ENCODE measurements at regions not wholly inside any gene's neighbourhood (a gene's known extent, or its start where the extent isn't known, plus 50 kb on each side); places are given as distances from the start of the nearest gene placed in this dataset.

- Histone ChIP-seq H3K27me3 (ENCODE audit: low read length) (no peaks in the 10 kb centered on the region), H3K9me3 (ENCODE audit: low read length) (peaks cover 3% of the 10 kb centered on the region; the same call in 1 of the 2 replicates), H3K79me2 (ENCODE audit: low read length) (no peaks in the 10 kb centered on the region), H3K27ac (ENCODE audit: low read length) (peak overlapping the region; percentile 93), H3K4me1 (ENCODE audit: low read length) (peaks cover 76% of the 10 kb centered on the region), H3K9me2 (replicated peaks; ENCODE audit: insufficient read depth, low read length) (no peaks in the 10 kb centered on the region), H2AFZ (ENCODE audit: low read length) (peak overlapping the region; percentile 2; the same call in 1 of the 2 replicates), H3K9ac (ENCODE audit: low read length) (peak overlapping the region; percentile 62), H3K4me2 (ENCODE audit: low read depth, low read length, poor library complexity, severe bottlenecking) (peak overlapping the region; percentile 72), H3K36me3 (ENCODE audit: insufficient read depth, low read length) (peaks cover 12% of the 10 kb centered on the region; the same call in 1 of the 2 replicates), H3K4me3 (ENCODE audit: low read length) (peak overlapping the region; percentile 57), H4K20me1 (ENCODE audit: insufficient read depth, low read depth, low read length) (no peaks in the 10 kb centered on the region)
- DNase-seq = peak; percentile 98
Observed at GRCh38 chr11:87447606-87448005, 409.9 kb downstream of the TMEM135 start.

GRCh38 chr11:87444993-87445392, 407.3 kb downstream of the TMEM135 start:
- no peak overlapping the region for H3K4me3 ChIP-seq (ENCODE audit: low read length)
- H3K9ac ChIP-seq (ENCODE audit: low read length) = no peak overlapping the region
- peaks cover 58% of the 10 kb centered on the region for H3K4me1 ChIP-seq (ENCODE audit: low read length)
- no peak overlapping the region for H3K4me2 ChIP-seq (ENCODE audit: low read depth, low read length, poor library complexity, severe bottlenecking)
- H4K20me1 ChIP-seq (ENCODE audit: insufficient read depth, low read depth, low read length) = no peaks in the 10 kb centered on the region
- no peaks in the 10 kb centered on the region for H3K9me2 ChIP-seq (replicated peaks; ENCODE audit: insufficient read depth, low read length)
- no peaks in the 10 kb centered on the region for H3K27me3 ChIP-seq (ENCODE audit: low read length)
- no peak overlapping the region for H3K27ac ChIP-seq (ENCODE audit: low read length)
- H3K36me3 ChIP-seq (ENCODE audit: insufficient read depth, low read length) = peaks cover 12% of the 10 kb centered on the region; the same call in 1 of the 2 replicates
- DNase-seq = no peak
- H2AFZ ChIP-seq (ENCODE audit: low read length) = no peak overlapping the region
- no peaks in the 10 kb centered on the region for H3K79me2 ChIP-seq (ENCODE audit: low read length)
- H3K9me3 ChIP-seq (ENCODE audit: low read length) = peaks cover 3% of the 10 kb centered on the region; the same call in 1 of the 2 replicates

GRCh38 chr11:87443707-87444106, 406.0 kb downstream of the TMEM135 start:
- H3K79me2 ChIP-seq (ENCODE audit: low read length) = no peaks in the 10 kb centered on the region
- peaks cover 12% of the 10 kb centered on the region; the same call in 1 of the 2 replicates for H3K36me3 ChIP-seq (ENCODE audit: insufficient read depth, low read length)
- H3K9me2 ChIP-seq (replicated peaks; ENCODE audit: insufficient read depth, low read length) = no peaks in the 10 kb centered on the region
- peaks cover 3% of the 10 kb centered on the region; the same call in 1 of the 2 replicates for H3K9me3 ChIP-seq (ENCODE audit: low read length)
- H3K4me3 ChIP-seq (ENCODE audit: low read length) = no peak overlapping the region
- H3K4me2 ChIP-seq (ENCODE audit: low read depth, low read length, poor library complexity, severe bottlenecking) = no peak overlapping the region
- H3K9ac ChIP-seq (ENCODE audit: low read length) = no peak overlapping the region
- DNase-seq = no peak
- no peak overlapping the region for H3K27ac ChIP-seq (ENCODE audit: low read length)
- H3K4me1 ChIP-seq (ENCODE audit: low read length) = peaks cover 50% of the 10 kb centered on the region
- no peaks in the 10 kb centered on the region for H4K20me1 ChIP-seq (ENCODE audit: insufficient read depth, low read depth, low read length)
- H3K27me3 ChIP-seq (ENCODE audit: low read length) = no peaks in the 10 kb centered on the region
- H2AFZ ChIP-seq (ENCODE audit: low read length) = no peak overlapping the region

GRCh38 chr11:87440076-87440770, 402.5 kb downstream of the TMEM135 start:
- no peaks in the 10 kb centered on the region for H4K20me1 ChIP-seq (ENCODE audit: insufficient read depth, low read depth, low read length)
- H3K27ac ChIP-seq (ENCODE audit: low read length) = no peak overlapping the region
- peaks cover 39% of the 10 kb centered on the region for H3K4me1 ChIP-seq (ENCODE audit: low read length)
- H3K9me3 ChIP-seq (ENCODE audit: low read length) = no peaks in the 10 kb centered on the region
- no peak overlapping the region for H3K4me2 ChIP-seq (ENCODE audit: low read depth, low read length, poor library complexity, severe bottlenecking)
- H3K9me2 ChIP-seq (replicated peaks; ENCODE audit: insufficient read depth, low read length) = no peaks in the 10 kb centered on the region
- no peak overlapping the region for H3K4me3 ChIP-seq (ENCODE audit: low read length)
- no peaks in the 10 kb centered on the region for H3K36me3 ChIP-seq (ENCODE audit: insufficient read depth, low read length)
- H2AFZ ChIP-seq (ENCODE audit: low read length) = peak overlapping the region; percentile 5; the same call in 1 of the 2 replicates
- H3K9ac ChIP-seq (ENCODE audit: low read length) = no peak overlapping the region
- DNase-seq = no peak
- H3K79me2 ChIP-seq (ENCODE audit: low read length) = no peaks in the 10 kb centered on the region
- H3K27me3 ChIP-seq (ENCODE audit: low read length) = no peaks in the 10 kb centered on the region

- DNase-seq = no peak
Observed at GRCh38 chr11:87438416-87438815, 400.7 kb downstream of the TMEM135 start.

GRCh38 chr11:87437844-87438223, 400.1 kb downstream of the TMEM135 start:
- DNase-seq = peak; percentile 75
- no peaks in the 10 kb centered on the region for H3K36me3 ChIP-seq (ENCODE audit: insufficient read depth, low read length)
- no peaks in the 10 kb centered on the region for H3K79me2 ChIP-seq (ENCODE audit: low read length)
- H3K9me3 ChIP-seq (ENCODE audit: low read length) = no peaks in the 10 kb centered on the region
- H3K4me2 ChIP-seq (ENCODE audit: low read depth, low read length, poor library complexity, severe bottlenecking) = peak overlapping the region; percentile 1
- H3K4me3 ChIP-seq (ENCODE audit: low read length) = no peak overlapping the region
- H3K9me2 ChIP-seq (replicated peaks; ENCODE audit: insufficient read depth, low read length) = no peaks in the 10 kb centered on the region
- no peaks in the 10 kb centered on the region for H4K20me1 ChIP-seq (ENCODE audit: insufficient read depth, low read depth, low read length)
- no peak overlapping the region for H3K9ac ChIP-seq (ENCODE audit: low read length)
- H3K4me1 ChIP-seq (ENCODE audit: low read length) = peaks cover 47% of the 10 kb centered on the region
- H3K27ac ChIP-seq (ENCODE audit: low read length) = peak overlapping the region; percentile 31
- H3K27me3 ChIP-seq (ENCODE audit: low read length) = no peaks in the 10 kb centered on the region
- H2AFZ ChIP-seq (ENCODE audit: low read length) = peak overlapping the region; percentile 5; the same call in 1 of the 2 replicates

More at GRCh38 chr11:87438416-87438815, 400.7 kb downstream of the TMEM135 start:
- Histone ChIP-seq H3K9me3 (ENCODE audit: low read length) (no peaks in the 10 kb centered on the region), H3K4me1 (ENCODE audit: low read length) (peaks cover 41% of the 10 kb centered on the region), H3K9ac (ENCODE audit: low read length) (no peak overlapping the region), H3K27me3 (ENCODE audit: low read length) (no peaks in the 10 kb centered on the region), H3K79me2 (ENCODE audit: low read length) (no peaks in the 10 kb centered on the region), H3K4me3 (ENCODE audit: low read length) (no peak overlapping the region), H3K36me3 (ENCODE audit: insufficient read depth, low read length) (no peaks in the 10 kb centered on the region), H2AFZ (ENCODE audit: low read length) (no peak overlapping the region), H4K20me1 (ENCODE audit: insufficient read depth, low read depth, low read length) (no peaks in the 10 kb centered on the region), H3K4me2 (ENCODE audit: low read depth, low read length, poor library complexity, severe bottlenecking) (peak overlapping the region; percentile 1), H3K27ac (ENCODE audit: low read length) (peak overlapping the region; percentile 31), H3K9me2 (replicated peaks; ENCODE audit: insufficient read depth, low read length) (no peaks in the 10 kb centered on the region)

- Histone ChIP-seq H3K4me3 (ENCODE audit: low read length) (no peak overlapping the region), H3K9me2 (replicated peaks; ENCODE audit: insufficient read depth, low read length) (no peaks in the 10 kb centered on the region), H3K36me3 (ENCODE audit: insufficient read depth, low read length) (no peaks in the 10 kb centered on the region), H2AFZ (ENCODE audit: low read length) (peak overlapping the region; percentile 5; the same call in 1 of the 2 replicates), H3K4me2 (ENCODE audit: low read depth, low read length, poor library complexity, severe bottlenecking) (peak overlapping the region; percentile 1), H4K20me1 (ENCODE audit: insufficient read depth, low read depth, low read length) (no peaks in the 10 kb centered on the region), H3K27ac (ENCODE audit: low read length) (peak overlapping the region; percentile 31), H3K9me3 (ENCODE audit: low read length) (no peaks in the 10 kb centered on the region), H3K4me1 (ENCODE audit: low read length) (peaks cover 49% of the 10 kb centered on the region), H3K9ac (ENCODE audit: low read length) (no peak overlapping the region), H3K27me3 (ENCODE audit: low read length) (no peaks in the 10 kb centered on the region), H3K79me2 (ENCODE audit: low read length) (no peaks in the 10 kb centered on the region)
- no peak for DNase-seq
Observed at GRCh38 chr11:87437133-87437843, 399.6 kb downstream of the TMEM135 start.

GRCh38 chr11:87432022-87432421, 394.3 kb downstream of the TMEM135 start:
- H3K4me2 ChIP-seq (ENCODE audit: low read depth, low read length, poor library complexity, severe bottlenecking) = no peak overlapping the region
- H2AFZ ChIP-seq (ENCODE audit: low read length) = no peak overlapping the region
- no peaks in the 10 kb centered on the region for H4K20me1 ChIP-seq (ENCODE audit: insufficient read depth, low read depth, low read length)
- no peaks in the 10 kb centered on the region for H3K9me2 ChIP-seq (replicated peaks; ENCODE audit: insufficient read depth, low read length)
- H3K27me3 ChIP-seq (ENCODE audit: low read length) = no peaks in the 10 kb centered on the region
- no peak for DNase-seq
- no peaks in the 10 kb centered on the region for H3K79me2 ChIP-seq (ENCODE audit: low read length)
- no peaks in the 10 kb centered on the region; the same call in 1 of the 2 replicates for H3K36me3 ChIP-seq (ENCODE audit: insufficient read depth, low read length)
- no peaks in the 10 kb centered on the region for H3K9me3 ChIP-seq (ENCODE audit: low read length)
- peaks cover 42% of the 10 kb centered on the region for H3K4me1 ChIP-seq (ENCODE audit: low read length)
- H3K27ac ChIP-seq (ENCODE audit: low read length) = no peak overlapping the region
- H3K9ac ChIP-seq (ENCODE audit: low read length) = no peak overlapping the region
- H3K4me3 ChIP-seq (ENCODE audit: low read length) = no peak overlapping the region
